ENCODE measurements at regions not wholly inside any gene's neighbourhood (a gene's known extent, or its start where the extent isn't known, plus 50 kb on each side); places are given as distances from the start of the nearest gene placed in this dataset.

DNA sequence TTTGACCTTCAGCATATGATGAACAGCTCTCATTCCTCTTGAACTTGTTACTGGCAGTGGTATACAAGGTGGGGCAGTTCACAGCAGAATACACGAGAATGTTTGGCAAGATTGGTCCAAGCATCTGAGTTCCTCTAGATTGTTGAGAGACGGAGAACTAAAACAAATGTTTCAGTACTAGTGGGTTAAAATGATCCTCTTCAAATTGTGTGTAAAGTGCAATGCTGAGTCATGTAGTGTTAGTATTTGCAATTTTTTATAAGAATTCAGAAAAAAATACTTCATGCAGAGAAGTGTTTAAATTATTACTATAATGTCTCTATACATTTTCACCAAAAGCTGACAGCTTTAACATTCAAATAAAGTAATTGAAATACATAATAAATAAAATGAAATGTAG, 879.8 kb downstream of the TFAP2A start:
- Histone ChIP-seq H3K27ac (no peak overlapping the region), H3K36me3 (no peaks in the 10 kb centered on the region), H3K4me3 (replicated peaks in 1 of 3) (no peak overlapping the region), H3K9me3 (no peaks in the 10 kb centered on the region), H3K4me1 (no peaks in the 10 kb centered on the region), H3K27me3 (no peaks in the 10 kb centered on the region)
- no peak for DNase-seq
- TF ChIP-seq POLR2A (IDR thresholded peaks at IDR 0.05): no peak
- TF ChIP-seq, protein P1, sequence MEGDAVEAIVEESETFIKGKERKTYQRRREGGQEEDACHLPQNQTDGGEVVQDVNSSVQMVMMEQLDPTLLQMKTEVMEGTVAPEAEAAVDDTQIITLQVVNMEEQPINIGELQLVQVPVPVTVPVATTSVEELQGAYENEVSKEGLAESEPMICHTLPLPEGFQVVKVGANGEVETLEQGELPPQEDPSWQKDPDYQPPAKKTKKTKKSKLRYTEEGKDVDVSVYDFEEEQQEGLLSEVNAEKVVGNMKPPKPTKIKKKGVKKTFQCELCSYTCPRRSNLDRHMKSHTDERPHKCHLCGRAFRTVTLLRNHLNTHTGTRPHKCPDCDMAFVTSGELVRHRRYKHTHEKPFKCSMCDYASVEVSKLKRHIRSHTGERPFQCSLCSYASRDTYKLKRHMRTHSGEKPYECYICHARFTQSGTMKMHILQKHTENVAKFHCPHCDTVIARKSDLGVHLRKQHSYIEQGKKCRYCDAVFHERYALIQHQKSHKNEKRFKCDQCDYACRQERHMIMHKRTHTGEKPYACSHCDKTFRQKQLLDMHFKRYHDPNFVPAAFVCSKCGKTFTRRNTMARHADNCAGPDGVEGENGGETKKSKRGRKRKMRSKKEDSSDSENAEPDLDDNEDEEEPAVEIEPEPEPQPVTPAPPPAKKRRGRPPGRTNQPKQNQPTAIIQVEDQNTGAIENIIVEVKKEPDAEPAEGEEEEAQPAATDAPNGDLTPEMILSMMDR (IDR thresholded peaks at IDR 0.05): no peak
- WGBS, 2 donors: 32 to 39% methylated on average over 2 of the region's 2 CpGs
- intact Hi-C loops (cut with DNase I): no loop called here

DNA sequence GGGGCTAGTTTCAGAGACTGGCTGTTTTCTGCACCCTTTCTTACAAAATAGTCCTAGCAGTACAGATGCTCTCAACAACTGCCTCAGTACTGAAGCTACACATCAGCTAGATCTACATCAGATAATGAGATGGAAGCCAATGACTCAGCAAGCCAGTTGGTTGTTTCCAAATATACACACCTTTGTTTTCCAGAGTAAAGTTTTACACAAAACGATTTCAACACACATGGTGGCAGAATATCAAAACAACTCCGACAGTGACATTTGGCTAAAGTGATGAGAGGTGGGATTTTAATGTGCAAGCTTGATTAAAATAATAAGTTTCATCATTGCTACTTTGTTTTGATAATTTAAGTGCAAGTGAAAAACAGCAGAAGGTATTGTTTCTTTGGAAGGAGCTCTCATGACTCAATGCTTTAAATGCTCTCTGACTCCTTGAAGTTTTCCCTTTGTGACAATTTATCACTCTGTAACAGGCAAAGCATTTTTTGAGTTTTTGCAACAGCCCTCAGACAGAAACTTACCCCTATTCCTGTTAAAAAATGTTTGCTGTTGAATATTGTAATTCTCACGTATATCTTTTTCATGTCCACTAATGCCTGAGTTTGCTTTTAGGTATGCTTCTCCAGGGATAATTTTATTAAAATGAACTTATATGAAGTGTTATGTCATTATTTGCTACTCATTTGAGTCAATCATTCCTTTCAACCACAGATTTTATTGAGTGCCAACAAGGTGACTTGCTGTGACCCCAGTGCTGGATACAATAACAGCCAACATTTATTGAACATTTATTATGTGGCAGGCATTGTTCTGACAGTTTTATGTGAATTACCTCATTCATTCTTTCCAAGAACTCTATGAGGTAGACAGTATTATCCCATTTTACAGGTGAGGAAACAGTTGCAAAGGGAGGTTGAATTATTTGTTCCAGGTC, 882.0 kb downstream of the TFAP2A start:
- 91% methylated on average over 3 of the region's 3 CpGs for WGBS, 2 donors
- H3K9me3 ChIP-seq: no peaks in the 10 kb centered on the region
- H3K27me3 ChIP-seq: no peaks in the 10 kb centered on the region
- TF ChIP-seq POLR2A (IDR thresholded peaks at IDR 0.05): no peak
- TF ChIP-seq, protein P1 (IDR thresholded peaks at IDR 0.05): no peak
- no peaks in the 10 kb centered on the region for H3K36me3 ChIP-seq
- DNase-seq: no peak
- no peak overlapping the region for H3K27ac ChIP-seq
- intact Hi-C loops (cut with DNase I): no loop called here
- H3K4me1 ChIP-seq: no peaks in the 10 kb centered on the region
- H3K4me3 ChIP-seq (replicated peaks in 1 of 3): no peak overlapping the region

DNA sequence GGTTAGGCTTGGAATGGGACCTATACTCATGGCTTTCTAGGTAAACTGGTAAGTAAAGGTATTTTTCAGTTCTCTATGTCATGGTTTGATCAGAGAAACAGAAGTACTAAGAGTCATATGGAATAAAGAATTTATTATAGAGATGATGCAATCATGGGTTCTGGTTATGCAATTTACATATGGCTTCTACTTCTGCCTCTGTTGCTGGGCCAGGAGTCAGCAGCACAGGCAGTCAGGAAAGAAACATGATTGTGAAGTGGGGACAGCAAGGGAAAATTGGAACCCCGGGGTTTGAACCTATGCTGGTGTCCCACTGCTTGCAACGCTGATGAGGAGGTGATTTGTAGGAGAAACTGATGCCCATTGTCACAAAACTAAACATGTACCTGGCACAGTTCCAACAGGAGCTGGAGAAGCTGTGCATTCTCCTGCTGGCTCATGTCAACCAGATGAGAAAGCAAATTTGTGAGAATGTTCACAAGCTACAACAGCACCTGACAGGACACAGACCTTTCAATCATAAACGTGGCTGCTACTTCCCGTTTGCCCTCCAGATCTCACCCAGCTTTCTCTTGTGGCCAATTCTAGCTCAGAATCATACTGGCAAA, 887.1 kb downstream of the TFAP2A start:
- H3K4me1 ChIP-seq: no peaks in the 10 kb centered on the region
- no peaks in the 10 kb centered on the region for H3K36me3 ChIP-seq
- TF ChIP-seq, protein P1 (IDR thresholded peaks at IDR 0.05): no peak
- intact Hi-C loops (cut with DNase I): no loop called here
- no peak for DNase-seq
- no peak overlapping the region for H3K27ac ChIP-seq
- H3K9me3 ChIP-seq: no peaks in the 10 kb centered on the region
- 49 to 61% methylated on average over 4 of the region's 4 CpGs for WGBS, 2 donors
- no peak overlapping the region for H3K4me3 ChIP-seq (replicated peaks in 1 of 3)
- no peaks in the 10 kb centered on the region for H3K27me3 ChIP-seq

DNA sequence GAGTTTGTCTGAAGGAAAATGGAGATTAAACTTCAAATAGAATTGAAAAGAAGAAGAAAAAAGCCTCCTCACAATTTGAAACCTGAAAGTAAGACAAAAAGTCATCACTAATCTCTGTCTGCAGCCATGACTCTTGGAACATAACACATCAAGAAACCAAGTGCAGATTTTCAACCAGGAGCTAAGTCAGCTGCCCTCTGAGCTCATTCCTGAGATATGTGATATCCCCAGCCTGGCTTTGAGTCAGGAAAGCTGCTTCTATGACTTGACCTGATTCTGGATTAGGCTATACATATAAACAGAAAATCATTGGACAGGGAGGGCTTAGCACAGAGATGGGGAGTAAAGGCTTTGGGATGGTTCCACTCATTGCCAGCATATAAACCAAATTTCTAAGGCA, 891.4 kb downstream of the TFAP2A start:
- no peak for DNase-seq
- intact Hi-C loops (cut with DNase I): no loop called here
- H3K36me3 ChIP-seq: no peaks in the 10 kb centered on the region
- TF ChIP-seq, protein P1 (IDR thresholded peaks at IDR 0.05): no peak
- no peaks in the 10 kb centered on the region for H3K27me3 ChIP-seq
- no peak overlapping the region for H3K4me3 ChIP-seq (replicated peaks in 1 of 3)
- no peak overlapping the region for H3K27ac ChIP-seq
- H3K9me3 ChIP-seq: no peaks in the 10 kb centered on the region
- H3K4me1 ChIP-seq: no peaks in the 10 kb centered on the region

DNA sequence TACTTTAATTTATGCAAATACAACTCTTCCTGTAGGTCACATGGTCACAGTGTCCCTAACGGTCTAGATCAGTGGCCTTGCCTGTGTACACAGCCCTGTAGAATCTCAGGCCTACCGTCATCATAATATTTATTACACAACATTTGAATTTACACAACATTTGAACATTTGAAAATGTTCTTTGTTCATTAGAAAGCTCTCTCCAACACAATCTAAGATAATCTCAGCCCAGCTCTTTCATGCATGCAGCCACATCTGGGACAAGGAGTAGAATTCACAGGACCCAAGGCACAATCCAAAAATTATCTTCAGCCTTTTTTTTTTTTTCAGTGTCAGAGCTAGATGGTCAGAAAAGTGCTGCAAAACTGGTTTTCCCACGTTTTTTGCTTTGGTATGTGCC, 892.8 kb downstream of the TFAP2A start:
- no peak overlapping the region for H3K27ac ChIP-seq
- H3K4me1 ChIP-seq: no peaks in the 10 kb centered on the region
- H3K4me3 ChIP-seq (replicated peaks in 1 of 3): no peak overlapping the region
- DNase-seq: no peak
- no peaks in the 10 kb centered on the region for H3K9me3 ChIP-seq
- intact Hi-C loops (cut with DNase I): no loop called here
- 57% methylated on average over 3 of the region's 3 CpGs for WGBS, 2 donors
- TF ChIP-seq POLR2A (IDR thresholded peaks at IDR 0.05): no peak
- TF ChIP-seq, protein P1 (IDR thresholded peaks at IDR 0.05): no peak
- H3K36me3 ChIP-seq: no peaks in the 10 kb centered on the region
- H3K27me3 ChIP-seq: no peaks in the 10 kb centered on the region
